SK-N-SH treated with all-trans-retinoic acid at 6 μM for 48 hours (cell line): ENCODE measurements at regions not wholly inside any gene's neighbourhood (a gene's known extent, or its start where the extent isn't known, plus 50 kb on each side); places are given as distances from the start of the nearest gene placed in this dataset.

Source experiments
- ATAC-seq: fragments of 200-7000 bp; cut with Tn5 transposase; 3 replicates; pipeline ENCODE4 v1.9.1; 2020; ENCODE audit warnings: mild to moderate bottlenecking, moderate library complexity
- BACH2 ChIP-seq: fragments of 250-450 bp; sonication (Bioruptor Pico); IDR thresholded peaks from 2 replicates; pipeline ENCODE4 v1.9.0; 2021; ENCODE audit warnings: mild to moderate bottlenecking, borderline replicate concordance
- CSDC2 ChIP-seq: fragments of 250-450 bp; sonication (Bioruptor Pico); IDR thresholded peaks from 2 replicates; pipeline ENCODE4 v1.5.0; 2020; ENCODE audit warnings: mild to moderate bottlenecking, moderate library complexity
- CSRNP3 ChIP-seq: fragments of 250-450 bp; sonication (Bioruptor Pico); IDR thresholded peaks from 2 replicates; pipeline ENCODE4 v1.5.1; 2021; ENCODE audit warnings: mild to moderate bottlenecking, moderate library complexity
- ESRRG ChIP-seq: fragments of 250-450 bp; sonication (Bioruptor Pico); IDR thresholded peaks from 2 replicates; pipeline ENCODE4 v1.6.1; 2021; ENCODE audit warnings: mild to moderate bottlenecking
- GLIS3 ChIP-seq: fragments of 250-450 bp; sonication (Bioruptor Pico); IDR thresholded peaks from 2 replicates; pipeline ENCODE4 v1.5.0; 2020; ENCODE audit warnings: mild to moderate bottlenecking, moderate library complexity
- ISL1 ChIP-seq: fragments of 250-450 bp; sonication (Bioruptor Pico); IDR thresholded peaks from 2 replicates; pipeline ENCODE4 v2.1.2; 2022; ENCODE audit warnings: mild to moderate bottlenecking, moderate library complexity
- OSR1 ChIP-seq: fragments of 250-450 bp; sonication (Bioruptor Pico); IDR thresholded peaks from 2 replicates; pipeline ENCODE4 v1.8.0; 2022; ENCODE audit warnings: moderate library complexity, mild to moderate bottlenecking, inconsistent platforms
- PPARA ChIP-seq: fragments of 250-450 bp; sonication (Bioruptor Pico); IDR thresholded peaks from 2 replicates; pipeline ENCODE4 v1.5.0; 2020; ENCODE audit warnings: mild to moderate bottlenecking, borderline replicate concordance
- SNAI2 ChIP-seq: fragments of 250-450 bp; sonication (Bioruptor Pico); IDR thresholded peaks from 2 replicates; pipeline ENCODE4 v1.5.0; 2020; ENCODE audit warnings: mild to moderate bottlenecking, moderate library complexity
- TCF4 ChIP-seq: fragments of 250-450 bp; sonication (Bioruptor Pico); IDR thresholded peaks from 2 replicates; pipeline ENCODE4 v1.8.0; 2021; ENCODE audit warnings: mild to moderate bottlenecking, moderate library complexity, borderline replicate concordance
- TOX ChIP-seq: fragments of 250-450 bp; sonication (Bioruptor Pico); IDR thresholded peaks from 2 replicates; pipeline ENCODE4 v1.8.0; 2021; ENCODE audit warnings: mild to moderate bottlenecking, moderate library complexity, borderline replicate concordance
- ZC3H10 ChIP-seq: fragments of 250-450 bp; sonication (Bioruptor Pico); IDR thresholded peaks from 2 replicates; pipeline ENCODE4 v1.5.1; 2021; ENCODE audit warnings: mild to moderate bottlenecking, moderate library complexity
- ZFP3 ChIP-seq: fragments of 250-450 bp; sonication (Bioruptor Pico); IDR thresholded peaks from 2 replicates; pipeline ENCODE4 v1.5.0; 2020; ENCODE audit warnings: mild to moderate bottlenecking, moderate library complexity
- ZFP30 ChIP-seq: fragments of 450-650 bp; formaldehyde crosslinking; IDR thresholded peaks from 2 replicates; pipeline ENCODE4 v1.5.0; 2022; ENCODE audit warnings: mild to moderate bottlenecking, moderate library complexity
- ZNF565 ChIP-seq: fragments of 450-650 bp; formaldehyde crosslinking; conservative IDR thresholded peaks from 2 replicates; pipeline ENCODE4 v1.5.0; 2020; ENCODE audit warnings: low read depth, mild to moderate bottlenecking, moderate library complexity
- ZNF70 ChIP-seq: fragments of 450-650 bp; formaldehyde crosslinking; IDR thresholded peaks from 2 replicates; pipeline ENCODE4 v1.5.0; 2020; ENCODE audit warnings: mild to moderate bottlenecking, moderate library complexity
- ZNF8 ChIP-seq: fragments of 450-650 bp; formaldehyde crosslinking; IDR thresholded peaks from 2 replicates; pipeline ENCODE4 v1.5.0; 2020; ENCODE audit warnings: mild to moderate bottlenecking, moderate library complexity
- TF ChIP-seq, protein P1 (sequence below): fragments of 250-450 bp; sonication (Bioruptor Pico); IDR thresholded peaks from 2 replicates; pipeline ENCODE4 v1.5.1; 2020; ENCODE audit warnings: low read depth, mild to moderate bottlenecking, moderate library complexity
- TF ChIP-seq, protein P2 (sequence below): fragments of 250-450 bp; sonication (Bioruptor Pico); IDR thresholded peaks from 2 replicates; pipeline ENCODE4 v1.8.0; 2020; ENCODE audit warnings: mild to moderate bottlenecking, moderate library complexity, borderline replicate concordance

DNA sequence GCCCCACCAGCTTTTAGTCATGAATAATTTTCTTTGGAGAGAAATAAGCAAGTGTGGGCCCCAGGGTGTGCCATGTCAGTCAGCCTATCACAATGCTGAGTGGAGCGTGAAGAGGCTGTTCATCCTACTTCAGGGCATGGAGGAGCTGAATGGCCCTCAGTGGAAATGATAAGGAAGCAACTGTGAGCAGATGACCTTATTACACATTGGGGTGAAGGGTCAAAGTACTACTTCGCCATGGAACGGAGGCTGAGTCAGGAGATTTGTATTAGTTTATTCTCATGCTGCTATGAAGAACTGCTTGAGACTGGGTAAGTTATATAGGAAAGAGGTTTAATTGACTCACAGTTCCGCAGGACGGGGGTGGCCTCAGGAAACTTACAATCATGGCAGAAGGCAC, 231.0 kb upstream of the ADAMTS16 start:
- TF ChIP-seq, protein P1, sequence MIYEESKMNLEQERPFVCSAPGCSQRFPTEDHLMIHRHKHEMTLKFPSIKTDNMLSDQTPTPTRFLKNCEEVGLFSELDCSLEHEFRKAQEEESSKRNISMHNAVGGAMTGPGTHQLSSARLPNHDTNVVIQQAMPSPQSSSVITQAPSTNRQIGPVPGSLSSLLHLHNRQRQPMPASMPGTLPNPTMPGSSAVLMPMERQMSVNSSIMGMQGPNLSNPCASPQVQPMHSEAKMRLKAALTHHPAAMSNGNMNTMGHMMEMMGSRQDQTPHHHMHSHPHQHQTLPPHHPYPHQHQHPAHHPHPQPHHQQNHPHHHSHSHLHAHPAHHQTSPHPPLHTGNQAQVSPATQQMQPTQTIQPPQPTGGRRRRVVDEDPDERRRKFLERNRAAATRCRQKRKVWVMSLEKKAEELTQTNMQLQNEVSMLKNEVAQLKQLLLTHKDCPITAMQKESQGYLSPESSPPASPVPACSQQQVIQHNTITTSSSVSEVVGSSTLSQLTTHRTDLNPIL (CRISPR knock-in tag): no peak
- TF ChIP-seq GLIS3 (CRISPR knock-in tag): no peak
- TF ChIP-seq ESRRG: no peak
- no peak for TF ChIP-seq TCF4
- no peak for TF ChIP-seq ZFP30 (CRISPR knock-in tag)
- no peak for TF ChIP-seq ISL1 (CRISPR knock-in tag)
- no peak for TF ChIP-seq ZNF70
- TF ChIP-seq ZC3H10 (CRISPR knock-in tag): no peak
- TF ChIP-seq ZNF8 (CRISPR knock-in tag): no peak
- TF ChIP-seq OSR1 (CRISPR knock-in tag): no peak
- TF ChIP-seq TOX (CRISPR knock-in tag): no peak
- no peak for TF ChIP-seq BACH2 (CRISPR knock-in tag)
- TF ChIP-seq, all 23 proteins: peak for 0
- no peak for ATAC-seq

DNA sequence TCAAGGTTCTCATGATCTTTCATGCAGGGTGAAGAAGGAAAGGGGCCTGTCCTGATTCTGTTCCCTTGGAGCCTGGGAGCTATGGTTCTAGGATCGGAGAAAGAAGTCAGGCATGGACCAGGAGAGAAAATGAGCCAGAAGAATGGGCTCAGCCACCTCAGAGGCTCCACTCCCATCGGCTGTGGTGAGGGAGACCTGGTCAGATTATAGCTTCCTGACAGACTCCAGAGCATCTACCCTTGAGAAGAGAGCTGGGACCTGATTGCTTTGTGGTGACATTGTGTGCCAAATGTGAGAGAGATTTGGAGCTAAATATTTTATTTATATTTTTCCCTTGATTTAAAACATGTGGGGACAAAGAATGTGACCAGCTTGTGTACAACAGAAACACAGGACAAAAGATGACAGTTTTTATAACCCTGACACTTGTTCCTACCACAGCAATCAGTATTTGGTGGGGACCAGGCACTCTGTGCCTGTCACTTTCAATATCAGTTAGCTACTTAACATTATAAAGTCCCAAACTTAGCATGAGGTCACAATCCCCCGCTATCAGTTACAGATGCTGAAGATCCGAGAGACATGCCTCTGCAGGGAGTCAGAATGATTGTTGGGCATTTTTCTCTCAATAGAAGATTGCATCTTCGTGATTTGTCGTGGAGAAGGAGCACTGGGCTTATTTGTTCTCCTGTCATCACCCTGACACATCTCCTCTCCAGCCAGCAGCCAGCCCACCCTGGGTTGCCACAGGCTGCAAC, 228.3 kb upstream of the ADAMTS16 start:
- no peak for ATAC-seq
- TF ChIP-seq ZC3H10 (CRISPR knock-in tag) (no peak), TCF4 (peak; percentile 27; the same call in 1 of the 2 replicates)
- TF ChIP-seq, all 23 proteins: peak for 1

DNA sequence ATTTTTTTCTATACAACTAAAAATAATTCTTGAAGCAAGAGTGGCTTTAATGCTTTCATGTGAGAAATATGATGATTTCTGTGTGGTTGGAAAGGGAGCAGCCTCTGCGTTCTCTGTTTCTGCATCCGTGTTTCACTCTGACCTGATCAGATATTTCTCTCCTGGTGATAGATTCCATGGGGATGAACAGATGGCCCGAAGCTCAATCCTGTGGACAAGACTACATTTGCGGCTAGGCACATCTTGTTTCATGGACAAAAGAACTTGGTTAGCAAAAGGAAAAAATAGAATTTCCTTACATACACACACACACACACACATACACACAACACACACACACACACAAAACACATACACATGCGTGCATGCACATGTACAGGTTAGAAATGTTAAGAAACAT, 218.2 kb upstream of the ADAMTS16 start:
- no peak for ATAC-seq
- no peak for TF ChIP-seq ZNF8 (CRISPR knock-in tag)

- no peak for ATAC-seq
Measured at GRCh38 chr5:4924577-4924976, 215.6 kb upstream of the ADAMTS16 start.

DNA sequence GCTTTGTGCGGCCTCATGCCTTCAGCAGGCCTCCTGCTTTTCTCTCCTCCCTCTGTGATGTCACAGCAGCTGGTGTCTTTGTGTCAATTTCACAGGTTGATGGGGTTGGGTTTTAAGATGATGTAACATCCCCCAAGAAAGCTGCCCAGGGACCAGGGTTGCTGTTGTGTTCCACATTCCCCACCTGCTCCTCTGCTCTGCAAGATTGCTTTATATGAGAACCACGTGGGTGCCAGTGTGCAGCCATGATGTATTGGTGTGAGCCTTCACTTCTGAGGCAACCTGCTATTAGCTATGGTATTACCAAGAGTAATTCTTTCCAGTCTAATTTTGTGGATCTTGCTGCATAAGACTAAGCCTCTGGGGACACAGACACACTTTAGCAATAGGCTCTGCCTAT, 213.0 kb upstream of the ADAMTS16 start:
- TF ChIP-seq PPARA (no peak), ISL1 (CRISPR knock-in tag) (no peak), BACH2 (CRISPR knock-in tag) (no peak), TCF4 (no peak), ZFP3 (CRISPR knock-in tag) (no peak), CSDC2 (no peak), ZFP30 (CRISPR knock-in tag) (no peak), ZNF70 (no peak), TOX (CRISPR knock-in tag) (no peak)
- TF ChIP-seq, protein P2, sequence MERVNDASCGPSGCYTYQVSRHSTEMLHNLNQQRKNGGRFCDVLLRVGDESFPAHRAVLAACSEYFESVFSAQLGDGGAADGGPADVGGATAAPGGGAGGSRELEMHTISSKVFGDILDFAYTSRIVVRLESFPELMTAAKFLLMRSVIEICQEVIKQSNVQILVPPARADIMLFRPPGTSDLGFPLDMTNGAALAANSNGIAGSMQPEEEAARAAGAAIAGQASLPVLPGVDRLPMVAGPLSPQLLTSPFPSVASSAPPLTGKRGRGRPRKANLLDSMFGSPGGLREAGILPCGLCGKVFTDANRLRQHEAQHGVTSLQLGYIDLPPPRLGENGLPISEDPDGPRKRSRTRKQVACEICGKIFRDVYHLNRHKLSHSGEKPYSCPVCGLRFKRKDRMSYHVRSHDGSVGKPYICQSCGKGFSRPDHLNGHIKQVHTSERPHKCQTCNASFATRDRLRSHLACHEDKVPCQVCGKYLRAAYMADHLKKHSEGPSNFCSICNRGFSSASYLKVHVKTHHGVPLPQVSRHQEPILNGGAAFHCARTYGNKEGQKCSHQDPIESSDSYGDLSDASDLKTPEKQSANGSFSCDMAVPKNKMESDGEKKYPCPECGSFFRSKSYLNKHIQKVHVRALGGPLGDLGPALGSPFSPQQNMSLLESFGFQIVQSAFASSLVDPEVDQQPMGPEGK: no peak
- TF ChIP-seq, all 23 proteins: peak for 0

More at GRCh38 chr5:4924577-4924976, 215.6 kb upstream of the ADAMTS16 start:
- TF ChIP-seq TOX (CRISPR knock-in tag) (no peak), CSRNP3 (CRISPR knock-in tag) (no peak), SNAI2 (no peak), ZNF565 (no peak)

DNA sequence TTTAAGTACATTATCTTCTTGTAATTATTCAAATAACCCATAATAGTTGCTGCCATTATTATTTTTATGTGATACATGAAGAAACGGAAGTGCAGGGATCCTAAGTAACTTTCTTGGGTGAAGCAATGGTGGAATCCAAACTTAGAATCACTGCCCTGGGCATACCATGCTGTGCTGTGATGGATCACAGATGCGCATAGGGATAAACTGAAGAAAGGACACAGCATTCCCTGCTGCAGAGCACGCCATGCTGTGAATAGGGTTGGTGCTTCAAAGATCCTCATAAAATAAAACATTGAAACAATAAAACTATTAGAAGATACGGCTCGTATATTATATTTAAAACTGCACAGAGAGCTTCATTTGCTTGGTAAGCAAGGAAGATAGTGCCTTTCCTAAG, 211.7 kb upstream of the ADAMTS16 start:
- ATAC-seq: no peak
- TF ChIP-seq TCF4 (no peak), SNAI2 (no peak), ISL1 (CRISPR knock-in tag) (no peak), ZNF8 (CRISPR knock-in tag) (no peak), ZNF565 (no peak), BACH2 (CRISPR knock-in tag) (no peak), PPARA (no peak), CSRNP3 (CRISPR knock-in tag) (no peak), ZFP30 (CRISPR knock-in tag) (no peak)

More for the DNA sequence above, 213.0 kb upstream of the ADAMTS16 start:
- no peak for ATAC-seq
